ENCODE measurements at regions not wholly inside any gene's neighbourhood (a gene's known extent, or its start where the extent isn't known, plus 50 kb on each side); places are given as distances from the start of the nearest gene placed in this dataset.

- TF ChIP-seq CREB1 (IDR thresholded peaks at IDR 0.05): 0 out of 2 replicates have a peak, but pooled peaks have one; percentile 41
- no peak for TF ChIP-seq CREB1 (CRISPR knock-in tag; IDR thresholded peaks at IDR 0.05)
- no peak for TF ChIP-seq ZSCAN32 (CRISPR knock-in tag; IDR thresholded peaks at IDR 0.05)
- TF ChIP-seq ZNF830 (CRISPR knock-in tag; IDR thresholded peaks at IDR 0.05): no peak
- TF ChIP-seq KDM1A (IDR thresholded peaks at IDR 0.05): peak; percentile 70 to 77
- TF ChIP-seq DMBX1 (CRISPR knock-in tag; IDR thresholded peaks at IDR 0.05; ENCODE audit: borderline replicate concordance): peak; percentile 60; the same call in 1 of the 2 replicates
- TF ChIP-seq CBX3 (IDR thresholded peaks at IDR 0.05; ENCODE audit: borderline replicate concordance in 1 of 2, low read length in 2 of 2): peak in 1 of 2 experiments; percentile 84; a peak in 1 of 3 replicates
- TF ChIP-seq NCOA1 (IDR thresholded peaks at IDR 0.05; ENCODE audit: low read depth): peak; percentile 52; the same call in 1 of the 2 replicates
- TF ChIP-seq RFX5 (IDR thresholded peaks at IDR 0.05; ENCODE audit: low read depth, low read length): 0 out of 2 replicates have a peak, but pooled peaks have one; percentile 44
- peak; percentile 72; the same call in 1 of the 2 replicates for TF ChIP-seq MYNN (IDR thresholded peaks at IDR 0.05)
- no peak for TF ChIP-seq MYNN (CRISPR knock-in tag; IDR thresholded peaks at IDR 0.05)
- TF ChIP-seq SRF (CRISPR knock-in tag; IDR thresholded peaks at IDR 0.05): peak in 1 of 2 experiments; percentile 86; a peak in 1 of 4 replicates
- TF ChIP-seq NFE2 (IDR thresholded peaks at IDR 0.05; ENCODE audit: low read depth): peak; percentile 61
- peak; percentile 94 for TF ChIP-seq NCOR1 (IDR thresholded peaks at IDR 0.05)
- no peak; the same call in 1 of the 2 replicates for TF ChIP-seq EGR1 (conservative IDR thresholded peaks at IDR 0.05)
- peak; percentile 91 for TF ChIP-seq SMARCE1 (IDR thresholded peaks at IDR 0.05)
- TF ChIP-seq GATAD2B (IDR thresholded peaks at IDR 0.05; ENCODE audit: borderline replicate concordance): peak; percentile 72
- TF ChIP-seq RERE (CRISPR knock-in tag; IDR thresholded peaks at IDR 0.05; ENCODE audit: borderline replicate concordance): no peak
- TF ChIP-seq GATAD2A (IDR thresholded peaks at IDR 0.05): peak; percentile 75; the same call in 1 of the 2 replicates
- TF ChIP-seq SAFB2 (IDR thresholded peaks at IDR 0.05; ENCODE audit: borderline replicate concordance, low read depth, low read length, severe bottlenecking): no peak
- peak in 1 of 2 experiments; percentile 87; a peak in 2 of 4 replicates for TF ChIP-seq MLLT1 (IDR thresholded peaks at IDR 0.05)
- peak in 1 of 2 experiments; percentile 46; a peak in 1 of 4 replicates for TF ChIP-seq MNT (conservative IDR thresholded peaks at IDR 0.05)
Observed at GRCh38 chr16:58859958-58860669, 126.0 kb upstream of the GOT2 start (continued).
